Nephron progenitor cell (in vitro differentiated cells): ENCODE measurements at regions not wholly inside any gene's neighbourhood (a gene's known extent, or its start where the extent isn't known, plus 50 kb on each side); places are given as distances from the start of the nearest gene placed in this dataset.
"Not testable (repeated sequence)": the region's sequence is repeated elsewhere in the genome, so short reads cannot be mapped to it uniquely, and the experiment has no call there.

Experiments used
- DNase-seq: peaks from one replicate; pipeline ENCODE4 v3.0.0; 2021
- H3K27ac Mint-ChIP-seq: 2 replicates; pipeline ENCODE4 v1.8.0; 2021; ENCODE audit warnings: mild to moderate bottlenecking, moderate library complexity, mixed read lengths
- H3K27me3 Mint-ChIP-seq: 2 replicates; pipeline ENCODE4 v1.8.0; 2021; ENCODE audit warnings: mild to moderate bottlenecking, low read depth, mixed read lengths; ENCODE audit not compliant: poor library complexity
- H3K36me3 Mint-ChIP-seq: 2 replicates; pipeline ENCODE4 v1.8.0; 2021; ENCODE audit warnings: low read depth, mixed read lengths
- H3K4me1 Mint-ChIP-seq: 2 replicates; pipeline ENCODE4 v1.8.0; 2021; ENCODE audit warnings: mixed read lengths
- H3K4me3 Mint-ChIP-seq: 2 replicates; pipeline ENCODE4 v1.8.0; 2021; ENCODE audit warnings: mild to moderate bottlenecking, moderate library complexity, mixed read lengths
- H3K9me3 Mint-ChIP-seq: 2 replicates; pipeline ENCODE4 v1.8.0; 2021; ENCODE audit warnings: mild to moderate bottlenecking, moderate library complexity, mixed read lengths
- TF ChIP-seq, protein P1 (sequence below): fragments of 200-600 bp; sonication (generic); IDR thresholded peaks from 2 replicates; pipeline ENCODE4 v1.5.0; 2021; ENCODE audit warnings: antibody characterized with exemption

DNA sequence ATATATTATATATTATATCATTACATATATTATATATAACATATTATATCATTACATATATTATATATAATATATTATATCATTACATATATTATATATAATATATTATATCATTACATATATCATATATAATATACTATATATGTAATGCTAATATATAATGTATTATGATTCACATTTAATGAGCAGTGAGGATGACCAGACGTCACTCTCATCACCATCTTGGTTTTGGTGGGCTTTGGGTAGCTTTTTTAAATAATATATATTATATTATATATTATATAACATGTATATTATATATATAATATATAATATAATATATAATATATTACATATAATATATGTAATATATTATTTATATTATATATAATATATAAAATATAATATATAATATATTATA lies 1189.4 kb upstream of the AUTS2 start:
- no peak overlapping the region for H3K27ac Mint-ChIP-seq
- peaks cover 19% of the 10 kb centered on the region for H3K4me1 Mint-ChIP-seq
- H3K27me3 Mint-ChIP-seq = peaks cover 7% of the 10 kb centered on the region
- H3K9me3 Mint-ChIP-seq = peaks cover 4% of the 10 kb centered on the region
- H3K4me3 Mint-ChIP-seq = no peak overlapping the region
- no peaks in the 10 kb centered on the region for H3K36me3 Mint-ChIP-seq
- no peak for DNase-seq
- TF ChIP-seq, protein P1, sequence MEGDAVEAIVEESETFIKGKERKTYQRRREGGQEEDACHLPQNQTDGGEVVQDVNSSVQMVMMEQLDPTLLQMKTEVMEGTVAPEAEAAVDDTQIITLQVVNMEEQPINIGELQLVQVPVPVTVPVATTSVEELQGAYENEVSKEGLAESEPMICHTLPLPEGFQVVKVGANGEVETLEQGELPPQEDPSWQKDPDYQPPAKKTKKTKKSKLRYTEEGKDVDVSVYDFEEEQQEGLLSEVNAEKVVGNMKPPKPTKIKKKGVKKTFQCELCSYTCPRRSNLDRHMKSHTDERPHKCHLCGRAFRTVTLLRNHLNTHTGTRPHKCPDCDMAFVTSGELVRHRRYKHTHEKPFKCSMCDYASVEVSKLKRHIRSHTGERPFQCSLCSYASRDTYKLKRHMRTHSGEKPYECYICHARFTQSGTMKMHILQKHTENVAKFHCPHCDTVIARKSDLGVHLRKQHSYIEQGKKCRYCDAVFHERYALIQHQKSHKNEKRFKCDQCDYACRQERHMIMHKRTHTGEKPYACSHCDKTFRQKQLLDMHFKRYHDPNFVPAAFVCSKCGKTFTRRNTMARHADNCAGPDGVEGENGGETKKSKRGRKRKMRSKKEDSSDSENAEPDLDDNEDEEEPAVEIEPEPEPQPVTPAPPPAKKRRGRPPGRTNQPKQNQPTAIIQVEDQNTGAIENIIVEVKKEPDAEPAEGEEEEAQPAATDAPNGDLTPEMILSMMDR = no peak

- no peak overlapping the region for H3K4me3 Mint-ChIP-seq
- H3K4me1 Mint-ChIP-seq = peaks cover 12% of the 10 kb centered on the region
- peaks cover 4% of the 10 kb centered on the region for H3K9me3 Mint-ChIP-seq
- H3K36me3 Mint-ChIP-seq = no peaks in the 10 kb centered on the region
- H3K27me3 Mint-ChIP-seq = peaks cover 5% of the 10 kb centered on the region
- H3K27ac Mint-ChIP-seq = no peak overlapping the region
- TF ChIP-seq, protein P1 = no peak
- no peak for DNase-seq
Observed at GRCh38 chr7:68409851-68410250, 1188.4 kb upstream of the AUTS2 start.

DNA sequence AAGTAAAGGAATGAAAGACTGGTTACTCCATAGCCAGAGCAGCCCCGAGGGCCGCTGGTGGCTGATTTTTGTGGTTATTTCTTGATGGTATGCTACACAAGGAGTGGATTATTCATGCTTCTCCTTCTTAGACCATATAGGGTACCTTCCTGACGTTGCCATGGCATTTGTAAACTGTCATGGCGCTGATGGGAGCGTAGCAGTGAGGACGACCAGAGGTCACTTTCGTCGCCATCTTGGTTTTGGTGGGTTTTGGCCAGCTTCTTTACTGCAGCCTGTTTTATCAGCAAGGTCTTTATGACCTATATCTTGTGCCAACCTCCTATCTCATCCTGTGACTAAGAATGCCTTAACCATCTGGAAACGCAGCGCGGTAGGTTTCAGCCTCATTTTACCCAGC lies 1187.6 kb upstream of the AUTS2 start:
- not testable (repeated sequence) for H3K27me3 Mint-ChIP-seq, H3K27ac Mint-ChIP-seq, H3K36me3 Mint-ChIP-seq, H3K4me3 Mint-ChIP-seq, H3K4me1 Mint-ChIP-seq, DNase-seq
- H3K9me3 Mint-ChIP-seq = peaks cover 10% of the 10 kb centered on the region

- Mint-ChIP-seq H3K4me1 (peaks cover 2% of the 10 kb centered on the region), H3K4me3 (no peak overlapping the region), H3K9me3 (peaks cover 20% of the 10 kb centered on the region), H3K27ac (no peak overlapping the region), H3K36me3 (no peaks in the 10 kb centered on the region), H3K27me3 (peaks cover 6% of the 10 kb centered on the region)
- TF ChIP-seq, protein P1 = no peak
- DNase-seq = no peak
Observed at GRCh38 chr7:68411742-68412141, 1186.5 kb upstream of the AUTS2 start.

- DNase-seq = no peak
- TF ChIP-seq, protein P1 = no peak
- Mint-ChIP-seq H3K36me3 (no peaks in the 10 kb centered on the region), H3K27ac (no peak overlapping the region), H3K4me3 (no peak overlapping the region), H3K9me3 (peaks cover 32% of the 10 kb centered on the region), H3K4me1 (peaks cover under 1% of the 10 kb centered on the region), H3K27me3 (peaks cover 6% of the 10 kb centered on the region)
Observed at GRCh38 chr7:68414631-68415425, 1183.4 kb upstream of the AUTS2 start.

- TF ChIP-seq, protein P1 = no peak
- H3K4me3 Mint-ChIP-seq = no peak overlapping the region
- peaks cover 32% of the 10 kb centered on the region for H3K9me3 Mint-ChIP-seq
- H3K27ac Mint-ChIP-seq = no peak overlapping the region
- H3K4me1 Mint-ChIP-seq = peaks cover 14% of the 10 kb centered on the region
- no peak for DNase-seq
- H3K36me3 Mint-ChIP-seq = no peaks in the 10 kb centered on the region
- peaks cover 4% of the 10 kb centered on the region for H3K27me3 Mint-ChIP-seq
Observed at GRCh38 chr7:68417002-68417401, 1181.3 kb upstream of the AUTS2 start.
